ENCODE measurements at regions not wholly inside any gene's neighbourhood (a gene's known extent, or its start where the extent isn't known, plus 50 kb on each side); places are given as distances from the start of the nearest gene placed in this dataset.

GRCh38 chr18:32542221-32542798 lies 71.6 kb upstream of the GAREM1 start:
- no peak for DNase-seq

- peak; percentile 9 to 30 for DNase-seq
Observed at GRCh38 chr18:32530947-32531651, 60.4 kb upstream of the GAREM1 start.

GRCh38 chr18:32529722-32530420 lies 59.2 kb upstream of the GAREM1 start:
- no peak for DNase-seq

- no peak for DNase-seq
Observed at GRCh38 chr18:32520771-32521170, 50.1 kb upstream of the GAREM1 start.
